Suprapubic skin (tissue), 4 donors: ENCODE measurements at regions not wholly inside any gene's neighbourhood (a gene's known extent, or its start where the extent isn't known, plus 50 kb on each side); places are given as distances from the start of the nearest gene placed in this dataset.

Experiments
- DNase-seq, 2 donors: peaks; one replicate each; pipeline ENCODE4 v3.0.0-alpha.2; 2019; ENCODE audit warnings: low spot score in 2 of 2
- H3K27ac ChIP-seq: fragments of 200-600 bp; sonication (generic); one replicate; pipeline ENCODE4 v1.5.1; 2019
- H3K27me3 ChIP-seq: fragments of 200-600 bp; sonication (generic); one replicate; pipeline ENCODE4 v1.5.1; 2019
- H3K36me3 ChIP-seq: fragments of 200-600 bp; sonication (generic); one replicate; pipeline ENCODE4 v1.5.1; 2019
- H3K4me1 ChIP-seq: fragments of 200-600 bp; sonication (generic); one replicate; pipeline ENCODE4 v1.5.1; 2019
- H3K4me3 ChIP-seq: fragments of 200-600 bp; sonication (generic); one replicate; pipeline ENCODE4 v1.5.1; 2019; ENCODE audit warnings: mild to moderate bottlenecking
- H3K9me3 ChIP-seq: fragments of 200-600 bp; sonication (generic); one replicate; pipeline ENCODE4 v1.5.1; 2019
- EP300 ChIP-seq: sonication (generic); formaldehyde crosslinking; IDR thresholded peaks from one replicate; pipeline ENCODE4 v1.6.1; 2017; ENCODE audit warnings: antibody characterized with exemption
- POLR2A ChIP-seq, 2 donors: fragments of 450-650 bp; IDR thresholded peaks; one replicate each; pipeline ENCODE4 v1.6.1; 2017; ENCODE audit warnings: antibody characterized with exemption in 2 of 2, mild to moderate bottlenecking in 2 of 2, moderate library complexity in 2 of 2
- POLR2AphosphoS5 ChIP-seq, 3 donors: sonication (generic); formaldehyde crosslinking; IDR thresholded peaks; one replicate each; pipeline ENCODE4 v1.6.1; 2017; ENCODE audit warnings: antibody characterized with exemption in 3 of 3
- WGBS: methylation state at CpG from one replicate; pipeline ENCODE4 v1.1.5; 2018; 5-methylcytosine and 5-hydroxymethylcytosine counted together
- TF ChIP-seq, protein P1 (sequence below), 2 donors: fragments of 200-600 bp in 1 of 2; fragments of 450-650 bp in 1 of 2; sonication (generic) in 1 of 2; IDR thresholded peaks; one replicate each; pipeline ENCODE4 v1.5.1; 2016 to 2019; ENCODE audit warnings: antibody characterized with exemption in 2 of 2, mild to moderate bottlenecking in 1 of 2, moderate library complexity in 1 of 2

DNA sequence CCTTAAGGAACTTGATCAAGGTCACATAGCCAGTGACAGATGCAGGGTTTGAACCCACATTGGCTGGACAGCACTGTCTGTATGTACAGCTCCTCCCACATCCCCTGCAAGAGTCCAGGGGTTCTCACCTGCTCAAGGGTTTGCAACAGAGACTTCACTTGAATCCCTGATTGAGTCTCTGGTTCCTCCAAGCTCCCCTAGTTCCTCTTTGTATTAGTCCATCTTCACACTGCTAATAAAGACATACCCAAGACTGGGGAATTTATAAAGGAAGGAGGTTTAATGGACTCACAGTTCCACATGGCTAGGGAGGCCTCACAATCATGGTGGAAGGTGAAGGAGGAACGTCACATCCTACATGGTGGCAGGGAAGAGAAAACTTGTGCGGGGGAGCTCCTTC, 72.8 kb upstream of the CLDN10 start:
- no peak for TF ChIP-seq EP300
- no peak for TF ChIP-seq POLR2AphosphoS5 (IDR thresholded peaks at IDR 0.05)
- TF ChIP-seq, protein P1, sequence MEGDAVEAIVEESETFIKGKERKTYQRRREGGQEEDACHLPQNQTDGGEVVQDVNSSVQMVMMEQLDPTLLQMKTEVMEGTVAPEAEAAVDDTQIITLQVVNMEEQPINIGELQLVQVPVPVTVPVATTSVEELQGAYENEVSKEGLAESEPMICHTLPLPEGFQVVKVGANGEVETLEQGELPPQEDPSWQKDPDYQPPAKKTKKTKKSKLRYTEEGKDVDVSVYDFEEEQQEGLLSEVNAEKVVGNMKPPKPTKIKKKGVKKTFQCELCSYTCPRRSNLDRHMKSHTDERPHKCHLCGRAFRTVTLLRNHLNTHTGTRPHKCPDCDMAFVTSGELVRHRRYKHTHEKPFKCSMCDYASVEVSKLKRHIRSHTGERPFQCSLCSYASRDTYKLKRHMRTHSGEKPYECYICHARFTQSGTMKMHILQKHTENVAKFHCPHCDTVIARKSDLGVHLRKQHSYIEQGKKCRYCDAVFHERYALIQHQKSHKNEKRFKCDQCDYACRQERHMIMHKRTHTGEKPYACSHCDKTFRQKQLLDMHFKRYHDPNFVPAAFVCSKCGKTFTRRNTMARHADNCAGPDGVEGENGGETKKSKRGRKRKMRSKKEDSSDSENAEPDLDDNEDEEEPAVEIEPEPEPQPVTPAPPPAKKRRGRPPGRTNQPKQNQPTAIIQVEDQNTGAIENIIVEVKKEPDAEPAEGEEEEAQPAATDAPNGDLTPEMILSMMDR (IDR thresholded peaks at IDR 0.05) = no peak
- TF ChIP-seq POLR2A (IDR thresholded peaks at IDR 0.05) = no peak
- Histone ChIP-seq H3K36me3 (no peaks in the 10 kb centered on the region), H3K9me3 (no peaks in the 10 kb centered on the region), H3K27ac (no peak overlapping the region), H3K27me3 (no peaks in the 10 kb centered on the region), H3K4me1 (peaks cover 4% of the 10 kb centered on the region), H3K4me3 (no peak overlapping the region)
- no peak for DNase-seq
- WGBS = 82% methylated on average over 2 of the region's 2 CpGs

DNA sequence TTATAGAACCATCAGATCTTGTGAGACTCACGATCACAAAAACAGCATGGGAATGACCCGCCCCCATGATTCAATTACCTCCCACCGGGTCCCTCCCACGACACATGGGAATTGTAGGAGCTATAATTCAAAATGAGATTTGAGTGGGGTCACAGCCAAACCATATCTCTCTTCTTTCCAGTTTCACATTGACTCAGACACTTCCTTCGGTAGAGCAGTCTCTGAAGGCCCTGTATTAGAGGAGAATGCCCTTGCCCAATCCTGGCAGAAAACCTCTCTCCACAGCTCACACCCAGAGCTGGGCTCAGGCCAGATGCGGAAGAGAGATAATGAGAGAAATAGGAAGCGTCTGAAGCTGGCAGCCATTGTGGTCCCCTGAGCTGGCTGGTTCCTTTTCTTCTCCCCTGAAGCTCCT, 72.4 kb upstream of the CLDN10 start:
- no peaks in the 10 kb centered on the region for H3K27me3 ChIP-seq
- no peak for DNase-seq
- TF ChIP-seq POLR2AphosphoS5 (IDR thresholded peaks at IDR 0.05) (no peak), EP300 (no peak), POLR2A (IDR thresholded peaks at IDR 0.05) (no peak)
- TF ChIP-seq, protein P1 (IDR thresholded peaks at IDR 0.05) = no peak
- 58% methylated on average over 6 of the region's 7 CpGs for WGBS
- no peak overlapping the region for H3K4me3 ChIP-seq
- no peaks in the 10 kb centered on the region for H3K36me3 ChIP-seq
- H3K4me1 ChIP-seq = peaks cover 4% of the 10 kb centered on the region
- no peak overlapping the region for H3K27ac ChIP-seq
- H3K9me3 ChIP-seq = no peaks in the 10 kb centered on the region

DNA sequence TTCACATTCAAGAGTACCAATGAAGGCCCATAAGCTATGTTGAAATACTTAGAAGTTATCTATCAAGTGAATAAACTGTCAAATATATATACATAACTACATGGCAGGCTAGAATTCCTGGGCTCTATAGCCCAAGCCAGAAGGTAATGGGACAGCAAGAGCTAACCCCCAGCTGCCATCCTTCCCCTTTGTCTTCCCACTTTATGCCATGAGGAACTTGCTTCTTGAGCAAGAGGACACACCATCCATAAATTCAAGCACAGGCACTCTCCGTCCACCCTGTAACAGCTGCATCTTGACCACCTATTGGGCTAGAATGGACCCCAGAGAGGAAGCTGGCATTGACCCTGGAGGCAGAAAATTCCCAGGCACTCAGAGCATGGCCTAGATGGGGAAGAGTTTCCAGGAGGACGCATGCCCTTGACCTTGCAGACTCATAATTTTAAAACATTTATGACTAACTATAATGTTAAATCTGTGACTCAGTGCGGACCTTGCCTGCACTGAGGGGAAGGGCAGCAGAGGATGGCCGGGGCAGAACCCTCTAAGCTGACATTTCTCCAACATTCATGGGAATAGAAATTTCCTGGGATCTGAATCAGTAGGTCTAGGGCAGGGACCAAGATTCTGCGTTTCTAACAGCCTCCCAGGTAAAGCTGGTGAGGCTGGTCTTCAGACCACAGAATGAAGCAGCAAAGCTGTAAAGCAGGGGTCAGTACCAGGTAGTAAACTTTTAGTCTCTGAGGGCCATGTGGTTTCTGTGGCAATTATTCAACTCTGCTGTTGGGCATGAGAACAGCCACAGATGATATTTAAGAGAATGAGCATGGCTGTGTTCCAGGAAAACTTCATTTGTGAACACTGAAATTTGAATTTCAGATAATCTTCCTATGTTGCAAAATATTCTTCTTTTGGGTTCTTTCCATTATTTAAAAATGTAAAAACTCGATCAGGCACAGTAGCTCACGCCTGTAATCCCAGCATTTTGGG, 71.4 kb upstream of the CLDN10 start:
- Histone ChIP-seq H3K9me3 (no peaks in the 10 kb centered on the region), H3K4me1 (peaks cover 4% of the 10 kb centered on the region), H3K36me3 (no peaks in the 10 kb centered on the region), H3K27ac (no peak overlapping the region), H3K27me3 (no peaks in the 10 kb centered on the region), H3K4me3 (no peak overlapping the region)
- TF ChIP-seq EP300 (no peak), POLR2A (IDR thresholded peaks at IDR 0.05) (no peak), POLR2AphosphoS5 (IDR thresholded peaks at IDR 0.05) (no peak)
- TF ChIP-seq, protein P1 (IDR thresholded peaks at IDR 0.05) = no peak
- WGBS = 50% methylated on average over 6 of the region's 7 CpGs
- no peak for DNase-seq

DNA sequence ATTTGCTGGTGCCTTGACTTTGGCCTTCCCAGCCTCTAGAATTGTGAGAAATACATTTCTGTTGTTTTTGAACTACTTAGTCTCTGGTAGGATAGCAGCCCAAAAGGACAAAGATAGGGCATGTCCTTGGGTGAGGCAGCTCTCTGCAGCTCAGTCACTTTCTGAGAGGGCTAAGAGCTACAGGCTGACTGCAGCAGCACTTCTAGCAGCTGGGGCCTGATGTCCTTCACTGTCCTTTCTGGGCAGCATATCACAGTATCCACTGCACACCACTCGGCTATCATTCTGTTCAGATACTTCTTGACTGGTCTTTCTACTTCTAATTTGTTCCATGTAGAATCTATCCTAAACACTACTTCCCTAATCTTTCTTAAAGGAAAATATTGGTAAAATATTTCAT, 68.5 kb upstream of the CLDN10 start:
- 93% methylated on average over 1 of the region's 1 CpG for WGBS
- Histone ChIP-seq H3K27ac (no peak overlapping the region), H3K4me3 (no peak overlapping the region), H3K36me3 (no peaks in the 10 kb centered on the region), H3K9me3 (no peaks in the 10 kb centered on the region), H3K4me1 (no peaks in the 10 kb centered on the region), H3K27me3 (no peaks in the 10 kb centered on the region)
- no peak for DNase-seq
- no peak for TF ChIP-seq POLR2AphosphoS5 (IDR thresholded peaks at IDR 0.05)
- no peak for TF ChIP-seq POLR2A (IDR thresholded peaks at IDR 0.05)
- TF ChIP-seq, protein P1 (IDR thresholded peaks at IDR 0.05) = no peak

DNA sequence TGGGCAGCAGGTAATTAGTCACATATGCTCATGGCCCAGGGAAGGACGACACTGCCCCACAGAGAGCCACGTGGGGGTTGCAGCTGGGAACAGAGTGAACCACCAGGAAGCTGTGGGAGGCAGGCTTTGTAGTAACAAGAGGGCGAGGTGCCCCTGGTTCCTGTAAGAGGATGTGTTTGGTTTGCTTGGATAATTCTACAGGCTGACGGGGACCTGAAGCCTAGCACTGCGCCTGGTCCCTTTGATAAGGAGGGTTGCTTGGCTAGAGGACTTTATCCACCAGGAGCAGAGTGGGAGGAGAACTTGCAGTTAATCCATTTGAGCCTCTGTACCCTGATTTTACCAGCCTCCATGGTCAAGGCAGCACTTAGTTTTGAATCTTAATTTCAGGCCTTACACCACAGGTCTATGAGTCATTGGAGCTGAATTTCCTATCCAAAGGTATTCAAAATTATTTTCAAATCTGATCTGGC, 67.4 kb upstream of the CLDN10 start:
- H3K9me3 ChIP-seq = no peaks in the 10 kb centered on the region
- no peaks in the 10 kb centered on the region for H3K27me3 ChIP-seq
- WGBS = 75% methylated on average over 5 of the region's 5 CpGs
- no peaks in the 10 kb centered on the region for H3K4me1 ChIP-seq
- H3K27ac ChIP-seq = no peak overlapping the region
- no peaks in the 10 kb centered on the region for H3K36me3 ChIP-seq
- DNase-seq = no peak
- H3K4me3 ChIP-seq = no peak overlapping the region
- TF ChIP-seq POLR2AphosphoS5 (IDR thresholded peaks at IDR 0.05) (no peak), POLR2A (IDR thresholded peaks at IDR 0.05) (no peak), EP300 (no peak)
- TF ChIP-seq, protein P1 (IDR thresholded peaks at IDR 0.05) = no peak
